GM18519 (cell line): ENCODE measurements at regions not wholly inside any gene's neighbourhood (a gene's known extent, or its start where the extent isn't known, plus 50 kb on each side); places are given as distances from the start of the nearest gene placed in this dataset.

Source experiments
- ATAC-seq: cut with Tn5 transposase; IDR thresholded peaks from one replicate; pipeline ENCODE4 v1.9.1; 2021; ENCODE audit warnings: mild to moderate bottlenecking, moderate library complexity; ENCODE audit not compliant: unreplicated experiment, low FRiP score

GRCh38 chr2:52897511-52898044 is 870.0 kb upstream of the CHAC2 start:
- ATAC-seq = no peak

GRCh38 chr2:52895726-52896340 is 871.8 kb upstream of the CHAC2 start:
- no peak for ATAC-seq

DNA sequence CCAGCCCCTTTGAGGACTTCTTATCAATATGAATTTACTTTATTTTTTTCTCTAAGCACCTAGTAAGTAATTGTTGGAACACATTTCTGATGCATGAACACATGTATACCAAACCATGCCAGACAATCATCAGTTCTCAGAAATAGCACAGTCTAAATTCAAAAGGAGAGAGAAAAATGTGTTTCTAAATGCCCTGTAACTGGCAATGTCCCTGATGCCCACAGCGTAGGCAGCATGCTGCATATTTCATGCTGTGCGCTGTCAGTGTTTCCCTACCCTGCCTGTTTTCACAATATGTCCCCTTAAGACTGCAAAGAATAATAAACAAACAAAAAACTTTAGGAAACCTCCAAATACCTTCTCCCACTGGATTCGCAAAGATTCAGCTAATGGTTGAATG is 881.0 kb upstream of the CHAC2 start:
- no peak for ATAC-seq

- ATAC-seq = no peak
Measured at GRCh38 chr2:52884761-52885352, 882.7 kb upstream of the CHAC2 start.

- no peak for ATAC-seq
Measured at GRCh38 chr2:52882974-52883373, 884.6 kb upstream of the CHAC2 start.

GRCh38 chr2:52881606-52882005 is 886.0 kb upstream of the CHAC2 start:
- no peak for ATAC-seq

DNA sequence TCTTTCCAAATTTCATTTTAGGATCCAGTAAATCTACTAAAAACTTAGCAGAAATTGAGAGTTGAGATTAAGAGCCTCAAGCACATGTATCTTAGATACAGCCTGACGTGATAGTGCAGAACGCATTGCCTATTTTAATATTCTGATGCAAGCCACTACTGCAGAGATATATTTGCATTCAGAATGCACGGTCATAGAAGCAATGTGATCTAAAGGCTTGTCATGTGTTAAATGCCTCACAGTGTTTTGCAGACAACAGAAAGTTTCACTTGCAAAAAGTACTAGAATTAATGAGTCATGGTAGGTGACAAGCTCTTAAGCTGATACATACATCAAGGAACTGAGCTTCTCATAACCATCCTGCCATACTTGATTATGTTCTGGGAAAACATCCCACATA is 886.7 kb upstream of the CHAC2 start:
- no peak for ATAC-seq

GRCh38 chr2:52879561-52879960 is 888.0 kb upstream of the CHAC2 start:
- ATAC-seq = no peak

- no peak for ATAC-seq
Measured at GRCh38 chr2:52877703-52878102, 889.9 kb upstream of the CHAC2 start.

- no peak for ATAC-seq
Measured at GRCh38 chr2:52874466-52875106, 893.0 kb upstream of the CHAC2 start.

DNA sequence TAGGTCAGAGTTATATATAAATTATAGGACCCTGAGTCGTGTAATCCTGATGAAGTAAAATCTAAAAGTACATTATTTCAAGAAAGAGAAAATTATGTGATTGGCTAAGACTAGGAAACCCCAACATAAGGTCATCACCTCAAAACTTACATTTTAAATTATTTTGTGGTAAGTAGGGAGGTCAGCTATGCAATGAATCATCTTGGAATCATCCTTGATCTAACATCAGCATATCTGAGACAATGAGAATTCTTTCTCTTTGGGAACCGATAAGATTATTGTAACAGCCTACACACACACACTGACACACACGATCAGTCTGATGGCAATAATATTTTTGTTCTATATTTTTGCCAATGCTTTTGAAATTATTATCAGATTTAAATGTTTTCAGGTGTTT is 904.8 kb upstream of the CHAC2 start:
- ATAC-seq = no peak

- no peak for ATAC-seq
Measured at GRCh38 chr2:52861596-52861995, 906.0 kb upstream of the CHAC2 start.

GRCh38 chr2:52859065-52859464 is 908.5 kb upstream of the CHAC2 start:
- ATAC-seq = no peak

- ATAC-seq = no peak
Measured at GRCh38 chr2:52857722-52858121, 909.9 kb upstream of the CHAC2 start.

DNA sequence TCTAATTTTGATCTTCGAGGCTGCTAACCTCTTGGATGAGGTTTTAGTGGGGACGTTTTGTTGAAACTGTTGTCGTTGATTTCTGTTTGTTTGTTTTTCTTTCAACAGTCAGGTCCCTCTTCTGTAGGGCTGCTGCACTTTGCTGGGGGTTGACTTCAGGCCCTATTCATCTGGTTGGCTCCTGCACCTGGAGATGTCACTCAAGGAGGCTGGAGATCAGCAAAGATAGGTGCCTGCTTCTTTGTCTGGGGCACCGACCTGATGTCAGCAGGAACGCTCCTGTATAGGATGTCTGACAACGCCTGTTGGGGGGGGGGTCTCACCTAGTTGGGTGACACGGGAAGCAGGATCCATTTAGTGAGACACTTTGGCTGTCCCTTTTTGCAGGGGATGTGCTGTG is 915.6 kb upstream of the CHAC2 start:
- no peak for ATAC-seq

- ATAC-seq = no peak
Measured at GRCh38 chr2:52844701-52845423, 922.7 kb upstream of the CHAC2 start.

DNA sequence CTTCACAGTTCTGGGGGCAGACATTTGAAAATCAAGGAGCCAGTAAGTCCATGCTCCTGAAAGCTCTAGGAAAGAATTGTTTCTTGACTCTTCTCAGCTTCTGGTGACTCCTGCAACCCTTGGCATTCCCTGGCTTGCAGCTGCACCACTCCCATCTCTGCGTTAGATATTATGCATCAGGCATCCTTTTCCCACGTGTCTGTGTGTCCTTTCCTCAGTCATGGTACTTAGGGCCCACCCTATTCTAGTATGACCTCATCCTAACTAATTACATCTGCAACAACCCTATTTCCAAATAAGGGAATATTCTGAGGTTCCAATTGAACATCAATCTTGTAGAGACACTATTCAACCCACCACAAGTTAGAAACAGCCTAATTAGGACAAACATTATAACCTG is 931.7 kb upstream of the CHAC2 start:
- no peak for ATAC-seq

GRCh38 chr2:52831216-52831615 is 936.4 kb upstream of the CHAC2 start:
- no peak for ATAC-seq

- ATAC-seq = no peak
Measured at GRCh38 chr2:52828112-52828511, 939.5 kb upstream of the CHAC2 start.

- no peak for ATAC-seq
Measured at GRCh38 chr2:52821631-52822030, 946.0 kb upstream of the CHAC2 start.

DNA sequence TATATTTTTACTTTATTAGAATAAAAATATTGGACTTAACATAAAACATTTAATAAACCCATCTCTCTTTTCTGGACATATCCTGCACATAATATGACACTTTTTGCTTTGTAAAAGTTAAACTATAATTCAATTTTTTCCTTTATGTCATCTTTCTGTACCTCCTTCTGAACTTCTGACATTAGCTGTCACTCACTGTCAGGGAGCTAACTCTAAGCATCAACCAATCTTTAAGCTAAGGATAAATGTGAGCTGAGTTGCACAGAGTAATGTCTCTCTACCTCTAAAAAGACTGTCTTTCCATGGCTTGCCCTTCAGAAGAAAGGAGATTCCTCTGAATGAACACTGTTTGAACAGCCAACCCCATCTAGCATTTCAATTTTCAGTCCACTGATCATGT is 948.6 kb upstream of the CHAC2 start:
- no peak for ATAC-seq
